ENCODE measurements at regions not wholly inside any gene's neighbourhood (a gene's known extent, or its start where the extent isn't known, plus 50 kb on each side); places are given as distances from the start of the nearest gene placed in this dataset.

- DNase-seq (ENCODE audit: low spot score), result peak; percentile 72
- Histone ChIP-seq H3K27me3 (replicated peaks; ENCODE audit: insufficient read depth) (no peaks in the 10 kb centered on the region), H3K36me3 (no peaks in the 10 kb centered on the region), H3K4me3 (peak overlapping the region; percentile 23 to 24), H3K4me1 (replicated peaks) (no peaks in the 10 kb centered on the region), H3K27ac (peak overlapping the region in 1 of 2 donors; percentile 52), H3K9me3 (no peaks in the 10 kb centered on the region)
- 21% methylated on average over 33 of the region's 33 CpGs for WGBS
- intact Hi-C loops (cut with DNase I), result loop anchor here (10.0 kb wide), 1 partner anchor 1413 kb away; no protein-coding TSS in a partner anchor
- peak; percentile 51 for TF ChIP-seq POLR2AphosphoS5 (IDR thresholded peaks at IDR 0.05)
- no peak for TF ChIP-seq POLR2A (IDR thresholded peaks at IDR 0.05)
- TF ChIP-seq CTCF (IDR thresholded peaks at IDR 0.05), result peak; percentile 58 to 92 (median 88)
Measured at GRCh38 chr12:98397323-98398105, 117.9 kb upstream of the TMPO start.

- Histone ChIP-seq H3K27me3 (replicated peaks; ENCODE audit: insufficient read depth) (no peaks in the 10 kb centered on the region), H3K36me3 (no peaks in the 10 kb centered on the region), H3K4me3 (no peak overlapping the region), H3K4me1 (replicated peaks) (no peaks in the 10 kb centered on the region), H3K9me3 (no peaks in the 10 kb centered on the region), H3K27ac (no peak overlapping the region)
- no peak for TF ChIP-seq POLR2AphosphoS5 (IDR thresholded peaks at IDR 0.05)
- no peak for TF ChIP-seq POLR2A (IDR thresholded peaks at IDR 0.05)
- no peak for TF ChIP-seq CTCF (IDR thresholded peaks at IDR 0.05)
- intact Hi-C loops (cut with DNase I), result loop anchor here (10.0 kb wide), 1 partner anchor 1415 kb away; no protein-coding TSS in a partner anchor
- 49% methylated on average over 9 of the region's 9 CpGs for WGBS
- DNase-seq (ENCODE audit: low spot score), result no peak
Measured at GRCh38 chr12:98399532-98399931, 115.9 kb upstream of the TMPO start.

GRCh38 chr12:98401427-98401826, 114.0 kb upstream of the TMPO start:
- WGBS, result 39% methylated on average over 4 of the region's 4 CpGs
- TF ChIP-seq CTCF (IDR thresholded peaks at IDR 0.05), result no peak
- no peak for TF ChIP-seq POLR2A (IDR thresholded peaks at IDR 0.05)
- TF ChIP-seq POLR2AphosphoS5 (IDR thresholded peaks at IDR 0.05), result no peak
- intact Hi-C loops (cut with DNase I), result no loop called here

GRCh38 chr12:98402091-98402490, 113.3 kb upstream of the TMPO start:
- H3K9me3 ChIP-seq, result no peaks in the 10 kb centered on the region

More at GRCh38 chr12:98401427-98401826, 114.0 kb upstream of the TMPO start:
- Histone ChIP-seq H3K27me3 (replicated peaks; ENCODE audit: insufficient read depth) (no peaks in the 10 kb centered on the region), H3K27ac (no peak overlapping the region), H3K9me3 (no peaks in the 10 kb centered on the region), H3K4me3 (no peak overlapping the region), H3K36me3 (no peaks in the 10 kb centered on the region), H3K4me1 (replicated peaks) (no peaks in the 10 kb centered on the region)
- no peak for DNase-seq (ENCODE audit: low spot score)

More at GRCh38 chr12:98402091-98402490, 113.3 kb upstream of the TMPO start:
- no peak for DNase-seq (ENCODE audit: low spot score)
- WGBS, result 77% methylated on average over 3 of the region's 3 CpGs
- Histone ChIP-seq H3K27ac (no peak overlapping the region), H3K27me3 (replicated peaks; ENCODE audit: insufficient read depth) (no peaks in the 10 kb centered on the region), H3K36me3 (no peaks in the 10 kb centered on the region), H3K4me1 (replicated peaks) (no peaks in the 10 kb centered on the region), H3K4me3 (no peak overlapping the region)
- intact Hi-C loops (cut with DNase I), result no loop called here
- TF ChIP-seq POLR2A (IDR thresholded peaks at IDR 0.05) (no peak), POLR2AphosphoS5 (IDR thresholded peaks at IDR 0.05) (no peak), CTCF (IDR thresholded peaks at IDR 0.05) (no peak)
